IPS DF 6.9 (cell line): ENCODE measurements at regions not wholly inside any gene's neighbourhood (a gene's known extent, or its start where the extent isn't known, plus 50 kb on each side); places are given as distances from the start of the nearest gene placed in this dataset.

Experiments
- DNase-seq: peaks from one replicate; pipeline ENCODE4 v3.0.0-alpha.2; 2013; ENCODE audit warnings: low read depth, low spot score
- H3K27ac ChIP-seq: one replicate; pipeline ENCODE4 v1.5.1; 2013; ENCODE audit warnings: low read length, control low read depth
- H3K27me3 ChIP-seq: 2 replicates; pipeline ENCODE4 v1.6.1; 2013; ENCODE audit warnings: mild to moderate bottlenecking, low read length; ENCODE audit not compliant: control insufficient read depth, insufficient read depth
- H3K36me3 ChIP-seq: 2 replicates; pipeline ENCODE4 v1.6.1; 2013; ENCODE audit warnings: low read length; ENCODE audit not compliant: control insufficient read depth, insufficient read depth
- H3K4me1 ChIP-seq: 2 replicates; pipeline ENCODE4 v1.6.1; 2013; ENCODE audit warnings: low read length; ENCODE audit not compliant: control insufficient read depth, insufficient read depth
- H3K4me3 ChIP-seq: 2 replicates; pipeline ENCODE4 v1.5.1; 2013; ENCODE audit warnings: mild to moderate bottlenecking, low read length
- H3K9me3 ChIP-seq: 2 replicates; pipeline ENCODE4 v1.6.1; 2013; ENCODE audit warnings: low read length, inconsistent platforms; ENCODE audit not compliant: control insufficient read depth, insufficient read depth
- WGBS: extraction: QIAGEN DNeasy Blood & Tissue Kit; methylation state at CpG from one replicate; pipeline ENCODE4 v1.1.7; 2013; ENCODE audit warnings: mixed read lengths, missing lambda C conversion rate; ENCODE audit not compliant: insufficient read length, insufficient coverage; 5-methylcytosine and 5-hydroxymethylcytosine counted together

DNA sequence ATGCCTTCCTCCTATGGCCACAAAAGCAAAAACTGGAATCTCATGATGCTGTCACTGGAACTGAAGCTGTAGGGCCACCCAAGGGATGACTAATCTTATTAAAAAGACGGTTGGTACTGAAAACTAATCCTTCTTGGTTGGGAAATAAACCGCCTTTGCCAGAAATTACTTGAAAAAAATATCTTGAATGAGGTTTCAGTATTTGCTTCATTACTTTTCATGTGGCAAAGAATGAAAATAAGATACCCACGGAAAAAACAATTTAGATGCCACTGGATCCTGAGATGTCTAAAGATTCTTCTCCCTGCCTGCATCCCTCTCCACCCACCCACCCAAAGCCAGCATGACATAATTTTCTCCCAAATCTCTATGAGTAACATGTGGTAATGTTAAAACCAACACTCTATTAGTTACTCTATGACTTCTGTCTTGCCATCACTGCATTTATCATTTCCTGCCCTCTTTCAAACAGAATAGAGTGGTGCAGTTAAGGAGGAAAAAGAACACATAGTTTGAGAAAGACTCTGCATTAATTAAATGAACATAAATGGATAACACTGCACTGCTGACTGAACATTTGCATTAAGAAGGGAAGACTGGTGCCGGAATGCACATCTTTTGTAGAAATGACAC is 111.8 kb upstream of the DPH6 start:
- Histone ChIP-seq H3K27ac (no peak overlapping the region), H3K4me1 (no peaks in the 10 kb centered on the region), H3K4me3 (no peak overlapping the region), H3K27me3 (no peaks in the 10 kb centered on the region), H3K9me3 (no peaks in the 10 kb centered on the region), H3K36me3 (no peaks in the 10 kb centered on the region)
- no CpG with 5 or more reads among the region's 4 CpGs for WGBS
- DNase-seq, result no peak

GRCh38 chr15:35663956-35664355 is 118.0 kb upstream of the DPH6 start:
- no peaks in the 10 kb centered on the region for H3K36me3 ChIP-seq
- no peaks in the 10 kb centered on the region for H3K4me1 ChIP-seq
- H3K27ac ChIP-seq, result no peak overlapping the region
- no peaks in the 10 kb centered on the region for H3K27me3 ChIP-seq
- no CpG with 5 or more reads among the region's 2 CpGs for WGBS
- no peaks in the 10 kb centered on the region for H3K9me3 ChIP-seq
- H3K4me3 ChIP-seq, result no peak overlapping the region
- no peak for DNase-seq

GRCh38 chr15:35665896-35666536 is 120.1 kb upstream of the DPH6 start:
- Histone ChIP-seq H3K27ac (no peak overlapping the region), H3K4me3 (no peak overlapping the region), H3K4me1 (no peaks in the 10 kb centered on the region), H3K9me3 (no peaks in the 10 kb centered on the region), H3K27me3 (no peaks in the 10 kb centered on the region), H3K36me3 (no peaks in the 10 kb centered on the region)
- DNase-seq, result no peak
- WGBS, result no CpG with 5 or more reads among the region's 9 CpGs

GRCh38 chr15:35667908-35668307 is 121.9 kb upstream of the DPH6 start:
- no peak overlapping the region for H3K27ac ChIP-seq
- no peaks in the 10 kb centered on the region for H3K27me3 ChIP-seq
- no peaks in the 10 kb centered on the region for H3K9me3 ChIP-seq
- DNase-seq, result no peak
- H3K4me1 ChIP-seq, result no peaks in the 10 kb centered on the region
- H3K4me3 ChIP-seq, result no peak overlapping the region
- H3K36me3 ChIP-seq, result no peaks in the 10 kb centered on the region
- WGBS, result no CpG with 5 or more reads among the region's 1 CpG

DNA sequence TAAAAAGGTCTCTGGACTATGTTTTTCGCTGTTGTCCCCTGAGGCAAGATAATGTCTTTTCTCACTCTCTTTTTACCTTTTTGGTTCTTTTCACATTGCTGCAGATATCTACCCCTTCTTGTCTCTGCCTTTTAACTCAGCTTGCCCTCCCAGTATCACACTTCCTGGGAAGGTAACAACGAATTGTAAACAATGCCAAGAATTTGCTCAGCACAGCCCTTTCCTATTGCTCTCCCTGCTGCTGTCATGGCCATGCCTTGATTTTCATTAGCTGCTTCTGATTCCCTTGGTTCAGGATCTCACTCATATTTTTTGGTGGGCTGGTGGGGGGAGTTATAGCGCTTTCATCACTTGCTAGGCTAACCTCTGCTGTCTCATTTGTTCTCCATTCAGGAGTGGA is 123.1 kb upstream of the DPH6 start:
- H3K9me3 ChIP-seq, result no peaks in the 10 kb centered on the region
- no peak overlapping the region for H3K27ac ChIP-seq
- H3K36me3 ChIP-seq, result no peaks in the 10 kb centered on the region
- no peaks in the 10 kb centered on the region for H3K27me3 ChIP-seq
- no peaks in the 10 kb centered on the region for H3K4me1 ChIP-seq
- WGBS, result no CpG with 5 or more reads among the region's 3 CpGs
- no peak for DNase-seq
- H3K4me3 ChIP-seq, result no peak overlapping the region

DNA sequence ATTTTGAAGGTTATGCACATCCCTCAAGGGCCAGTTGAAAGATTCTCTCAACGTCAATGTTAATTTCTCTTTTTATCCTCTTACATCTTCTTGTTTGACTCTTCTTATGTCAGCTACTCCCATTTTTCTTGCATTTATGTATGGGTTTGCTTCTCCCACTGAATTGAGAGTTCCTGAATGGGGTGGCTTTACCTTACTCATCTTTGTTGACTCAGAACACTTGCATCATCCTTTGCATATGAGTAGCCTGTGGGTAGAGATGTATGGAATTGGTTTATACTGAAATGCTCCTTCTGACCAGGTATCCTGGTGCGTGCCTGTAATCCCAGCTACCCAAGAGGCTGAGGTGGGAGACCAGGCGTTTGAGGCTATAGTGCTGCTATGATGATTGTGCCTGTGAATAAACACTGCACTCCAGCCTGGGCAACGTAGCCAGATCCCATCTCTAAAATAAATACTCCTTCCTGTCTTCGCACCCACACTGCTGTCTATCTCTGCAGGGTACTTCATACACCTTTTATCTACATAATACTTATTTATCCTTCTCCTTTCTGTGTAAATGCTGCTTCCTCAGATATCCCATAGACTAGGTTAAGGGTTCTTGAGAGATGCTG is 123.6 kb upstream of the DPH6 start:
- Histone ChIP-seq H3K27ac (no peak overlapping the region), H3K4me3 (no peak overlapping the region), H3K36me3 (no peaks in the 10 kb centered on the region), H3K27me3 (no peaks in the 10 kb centered on the region), H3K4me1 (no peaks in the 10 kb centered on the region), H3K9me3 (no peaks in the 10 kb centered on the region)
- no peak for DNase-seq
- no CpG with 5 or more reads among the region's 5 CpGs for WGBS

GRCh38 chr15:35671197-35671596 is 125.2 kb upstream of the DPH6 start:
- H3K36me3 ChIP-seq, result no peaks in the 10 kb centered on the region
- H3K9me3 ChIP-seq, result no peaks in the 10 kb centered on the region
- no peaks in the 10 kb centered on the region for H3K27me3 ChIP-seq
- no peak overlapping the region for H3K27ac ChIP-seq
- no peaks in the 10 kb centered on the region for H3K4me1 ChIP-seq
- no peak overlapping the region for H3K4me3 ChIP-seq
- no peak for DNase-seq

GRCh38 chr15:35671981-35672380 is 126.0 kb upstream of the DPH6 start:
- Histone ChIP-seq H3K4me1 (no peaks in the 10 kb centered on the region), H3K36me3 (no peaks in the 10 kb centered on the region), H3K27ac (no peak overlapping the region), H3K4me3 (no peak overlapping the region), H3K27me3 (no peaks in the 10 kb centered on the region), H3K9me3 (no peaks in the 10 kb centered on the region)
- no peak for DNase-seq
- WGBS, result no CpG with 5 or more reads among the region's 1 CpG

GRCh38 chr15:35673093-35673684 is 127.2 kb upstream of the DPH6 start:
- Histone ChIP-seq H3K9me3 (no peaks in the 10 kb centered on the region), H3K27me3 (no peaks in the 10 kb centered on the region), H3K36me3 (no peaks in the 10 kb centered on the region), H3K4me1 (no peaks in the 10 kb centered on the region), H3K4me3 (no peak overlapping the region), H3K27ac (no peak overlapping the region)
- no CpG with 5 or more reads among the region's 9 CpGs for WGBS
- no peak for DNase-seq

DNA sequence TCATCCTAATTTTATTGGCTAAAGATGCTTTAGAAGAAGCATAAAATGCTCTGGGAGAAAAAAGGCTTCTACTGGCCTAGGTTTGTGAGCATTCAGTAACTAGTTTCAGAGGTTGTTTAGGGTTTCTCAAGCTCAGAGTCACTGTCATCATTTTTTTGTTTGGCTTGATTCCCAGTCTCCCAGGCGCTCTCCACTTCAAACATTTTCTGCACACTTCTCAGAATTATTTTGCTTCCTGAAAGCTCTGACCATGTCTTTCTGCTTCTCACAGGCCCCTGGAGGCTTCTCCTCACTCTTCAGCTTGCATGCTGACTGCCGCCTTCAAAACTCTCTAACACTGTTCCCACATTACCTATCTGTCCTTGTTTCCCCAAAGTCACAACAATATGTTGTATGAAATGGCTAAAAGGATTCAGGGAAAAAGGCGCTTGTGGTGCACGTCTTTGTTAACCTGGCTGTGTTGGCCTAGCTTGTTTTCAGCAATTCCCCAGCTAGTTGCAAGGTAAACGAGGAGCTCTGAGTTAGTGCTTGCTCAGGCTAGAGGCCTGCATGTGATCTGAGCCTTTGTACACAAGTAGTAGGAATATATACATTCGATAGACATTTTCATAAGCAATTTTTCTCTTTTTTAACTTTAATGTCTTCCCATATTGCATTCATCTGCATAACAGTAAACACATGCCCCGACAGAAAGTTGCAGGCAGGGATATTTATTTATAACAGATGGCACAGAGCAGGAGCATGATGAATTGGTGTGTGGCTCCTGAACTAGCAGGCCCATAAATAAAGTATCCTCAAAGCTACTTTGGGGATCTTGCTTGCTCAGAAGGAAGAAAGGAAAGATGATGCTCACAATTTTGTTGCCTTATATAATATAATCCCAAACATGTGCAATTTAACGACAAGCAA is 129.2 kb upstream of the DPH6 start:
- Histone ChIP-seq H3K9me3 (no peaks in the 10 kb centered on the region), H3K4me3 (no peak overlapping the region), H3K27ac (no peak overlapping the region), H3K27me3 (no peaks in the 10 kb centered on the region), H3K36me3 (no peaks in the 10 kb centered on the region), H3K4me1 (no peaks in the 10 kb centered on the region)
- WGBS, result no CpG with 5 or more reads among the region's 8 CpGs
- DNase-seq, result no peak
